Breast epithelium (tissue), 3 donors: ENCODE measurements at regions not wholly inside any gene's neighbourhood (a gene's known extent, or its start where the extent isn't known, plus 50 kb on each side); places are given as distances from the start of the nearest gene placed in this dataset.

Experiments used
- POLR2A ChIP-seq: fragments of 450-650 bp; IDR thresholded peaks from one replicate; pipeline ENCODE4 v1.6.1; 2016; ENCODE audit warnings: antibody characterized with exemption, mild to moderate bottlenecking, moderate library complexity
- TF ChIP-seq, protein P1 (sequence below), 3 donors: fragments of 450-650 bp; IDR thresholded peaks; one replicate each; pipeline ENCODE4 v1.5.1; 2016 to 2017; ENCODE audit warnings: antibody characterized with exemption in 3 of 3, mild to moderate bottlenecking in 3 of 3, moderate library complexity in 3 of 3

DNA sequence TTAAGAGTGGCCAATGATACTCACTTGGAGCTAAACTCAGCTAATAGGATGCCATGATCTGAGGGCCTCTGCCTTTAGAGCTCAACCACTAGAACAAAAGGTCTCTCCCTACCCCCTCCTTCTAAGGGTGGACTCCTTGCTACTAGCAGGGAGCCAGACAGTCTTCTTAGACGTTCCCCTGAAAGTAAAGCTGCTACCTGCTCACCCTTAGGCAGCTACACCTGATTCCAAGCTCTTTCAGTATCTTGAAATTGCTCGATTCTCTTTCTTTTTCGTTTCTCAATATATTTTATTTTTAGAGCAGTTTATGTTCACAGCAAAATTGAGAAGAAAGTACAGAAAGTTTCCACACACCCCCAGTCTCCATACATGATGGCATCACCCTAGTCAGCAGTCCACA lies 112.6 kb upstream of the KCNJ15 start:
- no peak for TF ChIP-seq POLR2A
- TF ChIP-seq, protein P1, sequence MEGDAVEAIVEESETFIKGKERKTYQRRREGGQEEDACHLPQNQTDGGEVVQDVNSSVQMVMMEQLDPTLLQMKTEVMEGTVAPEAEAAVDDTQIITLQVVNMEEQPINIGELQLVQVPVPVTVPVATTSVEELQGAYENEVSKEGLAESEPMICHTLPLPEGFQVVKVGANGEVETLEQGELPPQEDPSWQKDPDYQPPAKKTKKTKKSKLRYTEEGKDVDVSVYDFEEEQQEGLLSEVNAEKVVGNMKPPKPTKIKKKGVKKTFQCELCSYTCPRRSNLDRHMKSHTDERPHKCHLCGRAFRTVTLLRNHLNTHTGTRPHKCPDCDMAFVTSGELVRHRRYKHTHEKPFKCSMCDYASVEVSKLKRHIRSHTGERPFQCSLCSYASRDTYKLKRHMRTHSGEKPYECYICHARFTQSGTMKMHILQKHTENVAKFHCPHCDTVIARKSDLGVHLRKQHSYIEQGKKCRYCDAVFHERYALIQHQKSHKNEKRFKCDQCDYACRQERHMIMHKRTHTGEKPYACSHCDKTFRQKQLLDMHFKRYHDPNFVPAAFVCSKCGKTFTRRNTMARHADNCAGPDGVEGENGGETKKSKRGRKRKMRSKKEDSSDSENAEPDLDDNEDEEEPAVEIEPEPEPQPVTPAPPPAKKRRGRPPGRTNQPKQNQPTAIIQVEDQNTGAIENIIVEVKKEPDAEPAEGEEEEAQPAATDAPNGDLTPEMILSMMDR (IDR thresholded peaks at IDR 0.05): no peak
